Subcutaneous abdominal adipose tissue (tissue), 5 donors: ENCODE measurements at regions not wholly inside any gene's neighbourhood (a gene's known extent, or its start where the extent isn't known, plus 50 kb on each side); places are given as distances from the start of the nearest gene placed in this dataset.

Experiments used
- H3K27ac ChIP-seq: one replicate; pipeline ENCODE4 v1.7.0; 2013; ENCODE audit warnings: low read depth, mild to moderate bottlenecking, inconsistent platforms, low read length, moderate library complexity
- H3K27me3 ChIP-seq, 5 donors: one replicate each; pipeline ENCODE4 v1.7.0; 2013; ENCODE audit warnings: low read length in 5 of 5, inconsistent platforms in 1 of 5; ENCODE audit not compliant: control insufficient read depth in 5 of 5, insufficient read depth in 4 of 5
- H3K36me3 ChIP-seq, 5 donors: one replicate each; pipeline ENCODE4 v1.7.0; 2013; ENCODE audit warnings: low read length in 5 of 5; ENCODE audit not compliant: control insufficient read depth in 5 of 5, insufficient read depth in 5 of 5
- H3K4me1 ChIP-seq, 5 donors: one replicate each; pipeline ENCODE4 v1.7.0; 2013; ENCODE audit warnings: low read length in 5 of 5, mild to moderate bottlenecking in 3 of 5, moderate library complexity in 1 of 5; ENCODE audit not compliant: control insufficient read depth in 5 of 5, insufficient read depth in 5 of 5
- H3K4me3 ChIP-seq, 5 donors: one replicate each; pipeline ENCODE4 v1.7.0; 2013; ENCODE audit warnings: low read length in 5 of 5, low read depth in 1 of 5
- H3K9ac ChIP-seq, 5 donors: one replicate each; pipeline ENCODE4 v1.7.0; 2013; ENCODE audit warnings: low read length in 5 of 5, mild to moderate bottlenecking in 4 of 5, moderate library complexity in 3 of 5
- H3K9me3 ChIP-seq, 5 donors: one replicate each; pipeline ENCODE4 v1.7.0; 2013; ENCODE audit warnings: low read length in 5 of 5; ENCODE audit not compliant: control insufficient read depth in 5 of 5
- donor health status: healthy.
- donor health status: healthy.
- donor health status: healthy.
- donor health status: healthy.
- donor health status: healthy.

- no peak overlapping the region for H3K9ac ChIP-seq
- no peak overlapping the region for H3K27ac ChIP-seq
- peaks cover 0 to 5% (median 0%) of the 10 kb centered on the region in 5 donors for H3K27me3 ChIP-seq
Observed at GRCh38 chr16:49183911-49184310, 97.7 kb downstream of the CBLN1 start.

DNA sequence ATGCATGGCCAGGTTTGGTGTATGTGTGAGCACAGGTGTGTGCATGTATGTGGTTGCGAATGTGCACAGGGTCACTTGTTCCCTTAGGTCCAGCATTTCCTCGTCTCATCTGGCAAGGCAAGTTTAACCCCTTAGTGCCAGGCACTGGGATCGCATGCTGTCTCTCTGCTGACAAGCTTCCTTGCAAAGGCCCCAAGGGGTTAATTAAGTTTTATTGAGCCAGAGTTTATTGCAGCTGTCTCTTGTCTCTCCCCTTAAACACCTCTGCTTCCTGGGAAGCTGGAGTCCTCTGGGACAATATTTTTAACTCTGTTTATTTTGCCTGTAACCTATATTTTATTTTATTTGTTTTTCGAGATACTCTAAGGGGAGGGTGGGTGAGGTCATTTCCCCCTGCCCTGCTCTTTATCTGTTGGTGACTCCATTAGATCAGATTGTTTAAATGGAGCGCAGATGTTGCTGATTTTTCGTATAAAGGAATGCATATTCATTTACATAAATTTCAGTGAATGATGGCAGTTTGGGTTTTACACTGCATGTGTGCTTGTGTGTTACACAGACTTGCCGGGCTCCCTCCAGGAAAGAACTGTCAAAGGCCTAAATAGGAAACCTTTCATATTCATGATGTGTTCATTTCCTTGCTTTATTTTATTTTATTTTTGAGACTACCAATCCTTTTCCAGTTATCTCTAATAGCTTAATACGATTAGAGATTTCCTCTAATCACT, 99.7 kb downstream of the CBLN1 start:
- Histone ChIP-seq H3K9me3 (no peaks in the 10 kb centered on the region), H3K36me3 (no peaks in the 10 kb centered on the region), H3K4me1 (peaks cover 0 to 2% (median 0%) of the 10 kb centered on the region in 5 donors), H3K4me3 (no peak overlapping the region), H3K27me3 (peaks cover 0 to 5% (median 0%) of the 10 kb centered on the region in 5 donors), H3K27ac (no peak overlapping the region), H3K9ac (no peak overlapping the region)

More at GRCh38 chr16:49183911-49184310, 97.7 kb downstream of the CBLN1 start:
- Histone ChIP-seq H3K4me1 (peaks cover 0 to 2% (median 0%) of the 10 kb centered on the region in 5 donors), H3K9me3 (peaks cover 0 to 5% (median 0%) of the 10 kb centered on the region in 5 donors), H3K4me3 (no peak overlapping the region), H3K36me3 (no peaks in the 10 kb centered on the region)

DNA sequence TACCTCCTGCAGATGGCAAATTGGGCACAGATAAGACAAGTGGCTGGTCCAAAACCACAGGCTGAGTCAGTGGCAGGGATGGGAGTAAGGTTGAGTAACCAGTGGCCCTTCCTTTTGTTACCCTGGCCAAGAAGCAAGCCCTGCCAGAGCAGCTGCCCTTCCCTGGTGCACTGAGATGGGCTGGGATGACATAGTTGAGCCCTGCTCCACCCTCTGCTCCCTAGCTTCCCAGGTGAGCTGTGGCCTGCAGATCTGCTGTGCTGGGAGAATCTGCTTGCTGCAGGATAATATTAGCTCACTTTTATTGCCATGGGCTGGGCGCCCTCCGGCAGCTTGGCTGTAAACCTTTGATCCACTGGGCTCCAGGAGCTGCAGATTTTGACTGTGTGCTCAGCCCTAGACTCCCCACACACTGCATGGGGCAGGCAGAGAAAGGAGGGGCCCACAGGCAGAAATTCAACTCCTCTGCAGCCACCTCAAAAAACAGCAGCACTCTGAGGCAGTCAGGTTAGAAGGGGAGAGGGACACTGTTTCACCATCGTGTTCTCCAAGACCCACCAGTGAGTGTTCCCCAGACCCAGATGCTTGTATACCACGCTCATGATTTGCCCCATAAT, 101.8 kb downstream of the CBLN1 start:
- no peak overlapping the region for H3K4me3 ChIP-seq
- no peak overlapping the region for H3K27ac ChIP-seq
- peaks cover 0 to 5% (median 0%) of the 10 kb centered on the region in 5 donors for H3K27me3 ChIP-seq
- no peak overlapping the region for H3K9ac ChIP-seq
- H3K36me3 ChIP-seq = no peaks in the 10 kb centered on the region
- no peaks in the 10 kb centered on the region for H3K9me3 ChIP-seq
- peaks cover 0 to 2% (median 0%) of the 10 kb centered on the region in 5 donors for H3K4me1 ChIP-seq

DNA sequence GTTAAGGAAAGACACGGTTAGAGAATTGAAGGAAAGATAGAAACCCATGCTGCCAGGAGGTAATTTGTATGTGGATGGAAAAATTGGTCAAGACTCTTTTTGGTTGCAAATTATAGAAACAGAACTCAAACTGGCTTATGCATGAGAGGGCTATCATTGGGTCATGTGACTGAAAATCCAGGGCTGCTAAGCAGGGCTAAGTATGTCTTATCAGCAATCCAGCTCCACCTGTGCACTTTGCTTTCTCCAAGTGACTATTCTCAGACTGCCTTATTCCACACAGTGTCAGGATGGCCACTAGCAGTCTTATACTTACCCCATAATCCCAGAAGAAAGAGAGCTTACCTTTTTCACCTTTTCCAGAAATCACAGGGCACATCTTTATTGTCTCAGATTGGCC, 113.5 kb downstream of the CBLN1 start:
- Histone ChIP-seq H3K9ac (no peak overlapping the region), H3K27ac (no peak overlapping the region), H3K4me1 (no peaks in the 10 kb centered on the region), H3K4me3 (no peak overlapping the region), H3K9me3 (no peaks in the 10 kb centered on the region), H3K27me3 (peaks cover 0 to 8% (median 3%) of the 10 kb centered on the region in 5 donors), H3K36me3 (no peaks in the 10 kb centered on the region)

DNA sequence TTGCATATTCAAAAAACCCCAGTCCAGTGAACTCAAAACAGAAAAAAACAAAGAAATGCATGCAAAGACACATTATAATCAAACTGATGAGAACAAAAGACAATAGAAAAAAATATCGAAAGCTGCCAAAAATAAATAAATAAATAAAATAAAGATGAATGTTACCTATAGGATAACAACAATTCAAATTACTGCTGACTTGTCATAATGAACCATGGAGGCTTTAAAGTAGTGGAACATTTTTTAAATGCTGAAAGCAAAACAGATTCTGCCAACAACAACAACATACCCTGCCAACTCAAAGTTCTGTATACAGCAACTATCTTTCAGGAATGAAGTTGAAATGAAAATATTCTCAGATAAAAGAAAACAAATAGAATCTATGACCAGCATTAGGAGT, 116.6 kb downstream of the CBLN1 start:
- Histone ChIP-seq H3K4me3 (no peak overlapping the region), H3K36me3 (no peaks in the 10 kb centered on the region), H3K4me1 (no peaks in the 10 kb centered on the region), H3K9me3 (no peaks in the 10 kb centered on the region), H3K27ac (no peak overlapping the region), H3K9ac (no peak overlapping the region), H3K27me3 (peaks cover 0 to 3% (median 2%) of the 10 kb centered on the region in 5 donors)

- H3K9me3 ChIP-seq = peaks cover 0 to 2% (median 0%) of the 10 kb centered on the region in 5 donors
- no peak overlapping the region for H3K27ac ChIP-seq
- no peaks in the 10 kb centered on the region for H3K36me3 ChIP-seq
- no peaks in the 10 kb centered on the region for H3K27me3 ChIP-seq
- no peaks in the 10 kb centered on the region for H3K4me1 ChIP-seq
- no peak overlapping the region for H3K4me3 ChIP-seq
- H3K9ac ChIP-seq = no peak overlapping the region
Observed at GRCh38 chr16:49161191-49161590, 120.4 kb downstream of the CBLN1 start.

- H3K4me3 ChIP-seq = no peak overlapping the region
- H3K9me3 ChIP-seq = peaks cover 0 to 8% (median 0%) of the 10 kb centered on the region in 5 donors
- H3K27ac ChIP-seq = no peak overlapping the region
- H3K36me3 ChIP-seq = no peaks in the 10 kb centered on the region
- no peaks in the 10 kb centered on the region for H3K27me3 ChIP-seq
- no peaks in the 10 kb centered on the region for H3K4me1 ChIP-seq
- no peak overlapping the region for H3K9ac ChIP-seq
Observed at GRCh38 chr16:49158029-49158642, 123.5 kb downstream of the CBLN1 start.

DNA sequence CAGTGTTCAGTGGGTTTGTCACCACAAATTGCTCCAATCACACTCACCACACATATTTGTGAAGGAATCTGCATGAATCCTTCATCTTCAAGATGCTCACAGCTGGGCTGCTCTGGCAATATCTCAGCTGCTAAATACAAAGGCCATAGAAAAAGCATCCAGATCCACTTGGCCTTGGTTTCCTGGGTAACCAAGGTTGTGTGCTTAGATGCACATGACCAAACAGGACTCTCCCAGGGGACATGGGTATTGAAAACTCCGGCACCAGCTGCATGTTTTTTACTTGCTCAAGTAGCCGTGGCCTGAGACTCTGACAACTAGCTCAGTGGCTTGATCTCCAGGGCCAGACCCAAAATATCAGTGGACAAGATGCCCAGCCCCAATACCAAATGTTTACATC, 131.3 kb downstream of the CBLN1 start:
- Histone ChIP-seq H3K9ac (no peak overlapping the region), H3K4me1 (no peaks in the 10 kb centered on the region), H3K27ac (no peak overlapping the region), H3K4me3 (no peak overlapping the region), H3K36me3 (no peaks in the 10 kb centered on the region), H3K27me3 (no peaks in the 10 kb centered on the region), H3K9me3 (peaks cover 0 to 8% (median 0%) of the 10 kb centered on the region in 5 donors)

DNA sequence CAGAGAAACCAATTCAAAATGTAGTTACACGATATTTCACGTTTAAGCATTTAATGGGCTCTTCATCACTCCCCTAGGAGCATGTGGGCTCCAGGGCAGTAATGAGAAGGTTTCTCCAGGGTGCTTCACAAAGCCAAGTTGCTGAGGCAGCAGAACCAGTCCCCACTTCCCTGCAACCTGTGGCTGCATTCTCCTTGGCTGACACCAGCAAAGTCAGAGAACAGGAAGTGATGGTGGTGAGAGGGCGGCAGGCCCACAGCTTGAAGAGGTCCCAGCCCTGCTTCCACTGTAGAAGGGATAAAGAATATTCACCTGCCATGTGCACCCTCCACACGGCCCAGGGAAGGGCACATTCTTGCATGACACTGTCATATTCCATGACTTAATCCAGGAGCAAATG, 133.2 kb downstream of the CBLN1 start:
- H3K4me3 ChIP-seq = no peak overlapping the region
- H3K36me3 ChIP-seq = no peaks in the 10 kb centered on the region
- H3K27me3 ChIP-seq = no peaks in the 10 kb centered on the region
- no peak overlapping the region for H3K27ac ChIP-seq
- H3K9ac ChIP-seq = no peak overlapping the region
- no peaks in the 10 kb centered on the region for H3K9me3 ChIP-seq
- no peaks in the 10 kb centered on the region for H3K4me1 ChIP-seq

GRCh38 chr16:49140618-49141017, 141.0 kb downstream of the CBLN1 start:
- no peak overlapping the region for H3K4me3 ChIP-seq
- no peaks in the 10 kb centered on the region for H3K4me1 ChIP-seq
- H3K36me3 ChIP-seq = no peaks in the 10 kb centered on the region
- H3K27ac ChIP-seq = no peak overlapping the region
- peaks cover 0 to 2% (median 0%) of the 10 kb centered on the region in 5 donors for H3K27me3 ChIP-seq
- H3K9me3 ChIP-seq = peaks cover 0 to 12% (median 3%) of the 10 kb centered on the region in 5 donors
- no peak overlapping the region for H3K9ac ChIP-seq
